HG03354 (cell line): ENCODE measurements at regions not wholly inside any gene's neighbourhood (a gene's known extent, or its start where the extent isn't known, plus 50 kb on each side); places are given as distances from the start of the nearest gene placed in this dataset.

Experiments used
- ATAC-seq: cut with Tn5 transposase; IDR thresholded peaks from one replicate; pipeline ENCODE4 v1.9.1; 2021; ENCODE audit warnings: mild to moderate bottlenecking; ENCODE audit not compliant: unreplicated experiment, poor library complexity, severe bottlenecking

- no peak for ATAC-seq
Measured at GRCh38 chr2:200013906-200014305, 58.5 kb downstream of the MAIP1 start.

GRCh38 chr2:200021449-200022114, 66.2 kb downstream of the MAIP1 start:
- peak; percentile 90 for ATAC-seq

DNA sequence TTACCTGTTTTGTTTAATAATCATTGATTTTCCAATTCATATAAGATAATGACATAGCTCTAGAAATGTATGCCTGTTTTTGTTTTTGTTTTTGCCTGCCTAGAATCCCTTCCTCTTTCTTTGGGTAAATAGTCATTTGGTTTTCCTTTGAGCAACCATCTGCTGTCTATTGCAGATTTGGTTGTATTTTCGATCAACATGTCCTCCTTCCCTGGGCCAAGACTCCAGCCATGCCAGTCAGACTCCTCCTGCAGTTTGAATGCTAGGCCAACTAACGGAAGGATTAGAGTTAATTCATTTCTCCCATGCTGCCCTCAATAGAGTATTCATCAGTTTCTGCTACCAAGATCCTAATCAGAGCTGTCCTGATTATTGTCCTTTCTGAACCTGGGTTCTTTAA, 67.1 kb downstream of the MAIP1 start:
- no peak for ATAC-seq

DNA sequence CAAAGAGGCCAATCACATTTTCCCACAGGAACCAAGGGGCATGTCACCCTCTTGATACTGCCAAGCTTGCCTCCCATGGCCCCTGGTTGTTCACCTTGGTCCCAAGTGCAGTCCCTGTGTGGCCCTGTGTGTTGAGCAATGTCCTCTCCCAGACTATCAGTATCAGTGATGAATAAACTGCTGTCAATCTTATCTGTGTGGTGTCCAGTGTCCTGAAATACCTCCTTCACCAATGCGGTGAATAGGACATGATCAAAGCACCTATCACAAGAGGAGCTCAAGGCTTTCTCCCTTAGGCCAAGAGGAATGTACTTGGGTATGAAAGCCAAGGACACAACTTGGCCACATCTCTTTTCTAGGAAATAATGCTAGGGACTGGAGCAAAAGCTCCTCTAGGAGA, 68.2 kb downstream of the MAIP1 start:
- ATAC-seq = no peak

DNA sequence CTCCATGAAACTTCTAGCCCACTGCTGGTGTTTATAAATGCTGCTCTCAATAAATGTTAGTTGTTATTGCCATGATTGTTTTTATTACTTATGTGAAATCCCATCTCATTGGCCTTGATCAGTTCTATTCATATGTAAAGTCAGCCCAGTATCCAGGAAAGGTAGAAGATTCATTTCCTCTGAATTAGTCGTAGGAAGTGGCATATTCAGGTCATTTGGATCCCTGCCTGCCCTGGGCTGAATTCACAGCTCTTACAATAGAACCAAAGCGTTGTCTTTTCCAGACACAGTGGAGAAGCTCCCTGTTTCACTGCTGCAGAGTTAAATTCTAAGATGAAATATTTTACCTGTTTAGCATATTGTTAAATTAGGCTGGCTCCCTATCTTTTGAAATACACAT, 70.3 kb downstream of the MAIP1 start:
- no peak for ATAC-seq

GRCh38 chr2:200026332-200027230, 71.2 kb downstream of the MAIP1 start:
- ATAC-seq = no peak

DNA sequence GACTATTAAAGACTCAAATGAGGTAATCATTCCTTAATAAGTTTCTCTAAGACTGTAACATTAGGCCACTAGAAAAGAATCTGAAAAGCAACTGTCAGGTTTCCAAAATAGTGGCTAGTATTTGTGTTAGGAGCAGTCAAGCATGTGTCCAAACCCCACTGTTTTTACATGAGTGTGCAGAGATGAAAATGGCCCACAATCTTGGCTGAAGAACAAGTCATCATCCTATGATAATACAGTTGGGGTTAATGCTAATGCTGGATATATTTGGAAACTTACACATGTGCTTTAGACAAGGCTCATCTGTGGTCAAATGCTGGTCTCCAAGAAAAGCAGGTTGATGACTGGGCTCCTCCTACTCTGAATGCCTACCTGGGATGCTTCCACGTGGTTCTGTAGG, 73.6 kb downstream of the MAIP1 start:
- ATAC-seq = no peak

DNA sequence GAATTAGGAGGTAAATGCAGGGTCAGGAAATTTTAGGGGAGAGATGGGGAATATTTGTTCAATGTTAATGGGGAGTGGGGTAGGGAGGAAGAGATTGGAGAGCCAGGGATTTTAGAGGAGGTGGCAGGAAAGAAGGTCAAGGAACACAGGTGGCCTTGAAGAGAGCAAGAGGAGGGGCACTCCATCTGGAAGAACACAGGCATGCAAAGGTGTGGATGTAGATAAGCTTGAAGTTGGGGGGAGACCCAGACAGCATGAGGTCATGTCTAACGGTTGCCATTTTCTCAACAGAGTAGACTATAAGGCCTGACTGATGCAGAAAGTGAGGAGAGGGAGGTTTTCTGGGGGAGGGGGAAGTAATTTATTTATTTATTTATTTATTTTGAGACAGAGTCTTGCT, 77.5 kb downstream of the MAIP1 start:
- no peak for ATAC-seq

DNA sequence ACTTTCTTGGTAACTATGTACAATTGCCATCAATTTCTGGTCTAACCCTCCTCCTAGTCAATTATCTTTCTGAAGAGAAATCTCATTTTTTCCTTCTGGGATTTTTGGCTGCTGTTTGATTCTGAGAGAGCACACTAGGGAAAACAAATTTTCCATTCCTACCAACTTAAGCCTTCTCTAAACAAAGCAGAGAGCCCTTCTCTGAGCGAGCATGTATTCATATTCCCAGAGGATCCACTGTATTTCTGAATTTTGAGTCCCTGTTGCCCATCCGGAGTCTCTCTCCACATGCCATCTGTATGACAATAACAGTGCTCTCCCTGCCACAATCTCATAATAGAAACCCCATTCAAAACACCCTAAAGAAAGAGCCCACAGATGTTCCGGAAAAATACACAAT, 78.5 kb downstream of the MAIP1 start:
- no peak for ATAC-seq

GRCh38 chr2:200034816-200035215, 79.4 kb downstream of the MAIP1 start:
- no peak for ATAC-seq

DNA sequence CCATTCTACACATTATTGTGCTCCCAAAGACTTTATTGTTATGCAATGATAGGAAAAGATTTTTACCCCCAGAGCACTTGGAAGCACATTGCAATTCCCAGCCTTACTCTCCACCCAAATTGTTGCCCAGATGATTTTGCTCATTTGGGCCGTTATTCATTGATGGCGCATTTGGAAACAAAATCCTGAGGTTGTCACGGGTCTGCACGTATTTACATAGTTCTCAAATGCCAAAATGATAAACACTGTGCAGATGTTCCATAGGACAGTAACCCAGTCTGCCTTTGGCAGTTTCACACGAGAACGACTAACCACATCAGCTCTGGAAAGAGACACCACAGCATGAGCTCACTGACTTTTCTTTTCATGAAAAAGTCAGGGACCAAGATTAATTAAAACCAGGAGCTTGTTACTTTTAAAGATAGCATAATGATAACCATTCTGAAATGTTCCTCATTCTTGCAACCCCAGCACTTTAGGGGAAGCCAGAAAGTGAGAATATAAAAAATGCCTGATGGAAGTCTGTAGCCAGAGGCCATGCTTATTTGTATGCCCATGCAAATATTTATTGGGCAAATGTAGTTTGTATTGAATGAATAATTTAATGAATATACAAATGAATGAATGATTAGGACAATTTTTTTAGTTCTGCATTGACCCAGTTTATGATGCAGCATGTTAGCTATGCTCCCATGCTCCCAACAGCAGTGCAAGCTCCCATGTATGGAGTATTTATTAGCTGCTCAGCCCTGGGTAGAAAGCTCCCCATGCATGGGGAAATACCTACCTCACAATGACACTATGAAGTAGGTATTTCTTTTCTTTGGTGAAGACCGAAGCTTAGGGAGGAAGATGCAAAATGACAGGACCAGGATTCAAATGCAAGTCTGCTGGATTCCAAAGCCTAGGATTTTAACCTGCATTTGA, 84.6 kb downstream of the MAIP1 start:
- no peak for ATAC-seq

DNA sequence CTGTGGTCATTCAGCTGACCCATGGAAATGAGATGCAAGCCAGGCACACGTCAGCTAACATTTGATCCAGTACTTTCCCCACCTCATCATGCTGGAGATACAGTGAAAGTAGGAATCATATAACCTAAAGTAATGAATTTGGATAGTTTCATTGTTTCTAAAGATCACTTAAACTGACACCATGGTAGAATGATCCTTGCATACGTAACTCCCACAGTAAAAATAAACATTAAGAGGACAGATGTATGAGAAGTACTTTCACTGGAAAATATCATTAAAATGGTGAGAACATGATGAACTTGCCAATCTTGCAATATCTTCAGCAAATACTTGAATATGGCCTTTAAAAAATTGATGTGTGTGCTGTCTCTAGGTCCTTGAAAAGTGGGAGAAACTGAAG, 85.4 kb downstream of the MAIP1 start:
- ATAC-seq = no peak

- ATAC-seq = no peak
Measured at GRCh38 chr2:200041639-200042038, 86.3 kb downstream of the MAIP1 start.

- ATAC-seq = no peak
Measured at GRCh38 chr2:200042102-200042735, 86.8 kb downstream of the MAIP1 start.

GRCh38 chr2:200042944-200043343, 87.6 kb downstream of the MAIP1 start:
- ATAC-seq = no peak

DNA sequence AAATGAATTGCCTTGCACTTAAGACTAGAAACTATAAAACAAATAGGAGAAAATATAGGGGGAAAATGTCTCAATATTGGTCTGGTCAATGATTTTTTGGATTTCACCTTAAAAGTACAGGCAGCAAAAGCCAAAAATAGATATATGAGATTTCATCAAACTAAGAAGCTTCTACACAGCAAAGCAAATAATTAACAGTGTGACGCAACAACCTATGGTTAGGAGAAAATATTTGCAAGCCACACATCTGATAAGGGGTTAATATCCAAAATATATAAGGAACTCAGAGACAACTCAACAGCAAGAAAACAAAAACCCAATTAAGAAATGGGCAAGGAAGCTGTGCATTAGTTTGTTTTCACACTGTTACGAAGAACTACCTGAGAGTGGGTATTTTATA, 89.1 kb downstream of the MAIP1 start:
- ATAC-seq = no peak

DNA sequence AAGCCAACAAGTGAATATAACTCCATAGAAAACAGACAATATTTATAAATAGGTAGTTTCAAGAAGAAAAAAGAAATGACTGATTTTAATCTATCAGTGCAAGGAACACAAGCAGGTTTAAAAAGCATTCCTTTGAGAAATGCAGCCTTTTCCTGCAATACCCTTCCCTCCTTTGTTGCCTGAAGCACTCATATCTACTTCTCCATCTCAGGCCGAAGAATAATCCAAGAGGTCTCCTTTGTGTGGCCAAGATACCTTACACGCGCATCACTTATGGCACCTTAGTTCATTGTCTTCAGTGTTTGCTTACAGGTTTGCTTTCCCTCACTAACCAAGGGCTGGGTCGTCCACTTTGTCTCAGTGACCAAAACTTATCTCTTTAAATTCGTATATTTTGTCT, 93.0 kb downstream of the MAIP1 start:
- no peak for ATAC-seq

- ATAC-seq = no peak
Measured at GRCh38 chr2:200049086-200049485, 93.7 kb downstream of the MAIP1 start.

- no peak for ATAC-seq
Measured at GRCh38 chr2:200050921-200051610, 95.7 kb downstream of the MAIP1 start.
